CD4-positive, alpha-beta T cell (primary cell): ENCODE measurements at regions not wholly inside any gene's neighbourhood (a gene's known extent, or its start where the extent isn't known, plus 50 kb on each side); places are given as distances from the start of the nearest gene placed in this dataset.
"Not testable (repeated sequence)": the region's sequence is repeated elsewhere in the genome, so short reads cannot be mapped to it uniquely, and the experiment has no call there.

Source experiments
- ATAC-seq: fragments of 200-7000 bp; cut with Tn5 transposase; one replicate; pipeline ENCODE4 v1.10.0; 2022; ENCODE audit warnings: mild to moderate bottlenecking; ENCODE audit not compliant: poor library complexity
- CTCF ChIA-PET: fragments of 350-600 bp; sonication (Branson Sonifier 250); formaldehyde crosslinking; loops from one replicate; lab custom pipeline; 2021; ENCODE audit warnings: antibody characterized with exemption, inconsistent platforms; lab: Charles Lee
- POLR2A ChIA-PET: fragments of 350-600 bp; sonication (Branson Sonifier 250); formaldehyde crosslinking; loops from one replicate; lab custom pipeline; 2021; ENCODE audit warnings: antibody characterized with exemption, inconsistent platforms; lab: Charles Lee
- DNase-seq, 14 experiments: peaks; one replicate each; pipeline ENCODE4 v3.0.0-alpha.2; 2013 to 2020; ENCODE audit warnings: mixed read lengths in 2 of 14
- H3K27ac ChIP-seq, 2 donors: one replicate each; pipeline versions ENCODE4 v1.5.1 to v1.7.0; 2013; ENCODE audit warnings: low read length in 2 of 2, low read depth in 1 of 2, mild to moderate bottlenecking in 1 of 2
- H3K27me3 ChIP-seq, 2 experiments: 1 replicate in 1 of 2; 2 replicates in 1 of 2; pipeline versions ENCODE4 v1.6.1 to v1.7.0; 2013; ENCODE audit warnings: low read length in 2 of 2, control low read depth in 1 of 2, mild to moderate bottlenecking in 1 of 2, moderate library complexity in 1 of 2; ENCODE audit not compliant: insufficient read depth in 2 of 2, control insufficient read depth in 1 of 2
- H3K36me3 ChIP-seq: one replicate; pipeline ENCODE4 v1.6.1; 2013; ENCODE audit warnings: low read length, control low read depth; ENCODE audit not compliant: insufficient read depth
- H3K4me1 ChIP-seq: one replicate; pipeline ENCODE4 v1.6.1; 2013; ENCODE audit warnings: low read length, control low read depth; ENCODE audit not compliant: insufficient read depth
- H3K4me3 ChIP-seq: one replicate; pipeline ENCODE4 v1.5.1; 2013; ENCODE audit warnings: mild to moderate bottlenecking, low read length, moderate library complexity
- H3K9me3 ChIP-seq, 2 experiments: 1 replicate in 1 of 2; 2 replicates in 1 of 2; pipeline versions ENCODE4 v1.6.1 to v1.7.0; 2013; ENCODE audit warnings: low read length in 2 of 2, mild to moderate bottlenecking in 2 of 2, control low read depth in 1 of 2, moderate library complexity in 1 of 2; ENCODE audit not compliant: control insufficient read depth in 1 of 2, insufficient read depth in 1 of 2
- H3K27ac Mint-ChIP-seq: one replicate; pipeline ENCODE4 v1.8.0; 2020; ENCODE audit warnings: mixed read lengths
- H3K27me3 Mint-ChIP-seq: one replicate; pipeline ENCODE4 v1.8.0; 2021; ENCODE audit warnings: mixed read lengths
- H3K36me3 Mint-ChIP-seq: one replicate; pipeline ENCODE4 v1.8.0; 2021; ENCODE audit warnings: low read depth, mixed read lengths
- H3K4me1 Mint-ChIP-seq: one replicate; pipeline ENCODE4 v1.8.0; 2021; ENCODE audit warnings: low read depth, mixed read lengths
- H3K4me3 Mint-ChIP-seq: one replicate; pipeline ENCODE4 v1.8.0; 2020; ENCODE audit warnings: mild to moderate bottlenecking, mixed read lengths
- H3K9me3 Mint-ChIP-seq: one replicate; pipeline ENCODE4 v1.8.0; 2020; ENCODE audit warnings: mixed read lengths
- intact Hi-C, 2 experiments: fragments of 100-400 bp; cut with DNase I in 1 of 2; cut with micrococcal nuclease in 1 of 2; formaldehyde crosslinking; loops; one replicate each; pipeline versions ENCODE4 v1.15.1 to v1.9.0; 2023 to 2025; cut with DNase I, micrococcal nuclease

- DNase-seq, intact Hi-C loops, POLR2A ChIA-PET, H3K4me1 Mint-ChIP-seq, H3K4me3 Mint-ChIP-seq, H3K27me3 Mint-ChIP-seq, CTCF ChIA-PET, H3K27ac ChIP-seq, ATAC-seq, H3K36me3 ChIP-seq, H3K4me3 ChIP-seq, H3K36me3 Mint-ChIP-seq, H3K9me3 Mint-ChIP-seq, H3K27ac Mint-ChIP-seq, H3K27me3 ChIP-seq, H3K4me1 ChIP-seq: not testable (repeated sequence)
- peaks cover 0 to 36% of the 10 kb centered on the region in 2 experiments for H3K9me3 ChIP-seq
Observed at GRCh38 chr2:91846388-91846787, 3024.8 kb upstream of the TEKT4 start.

DNA sequence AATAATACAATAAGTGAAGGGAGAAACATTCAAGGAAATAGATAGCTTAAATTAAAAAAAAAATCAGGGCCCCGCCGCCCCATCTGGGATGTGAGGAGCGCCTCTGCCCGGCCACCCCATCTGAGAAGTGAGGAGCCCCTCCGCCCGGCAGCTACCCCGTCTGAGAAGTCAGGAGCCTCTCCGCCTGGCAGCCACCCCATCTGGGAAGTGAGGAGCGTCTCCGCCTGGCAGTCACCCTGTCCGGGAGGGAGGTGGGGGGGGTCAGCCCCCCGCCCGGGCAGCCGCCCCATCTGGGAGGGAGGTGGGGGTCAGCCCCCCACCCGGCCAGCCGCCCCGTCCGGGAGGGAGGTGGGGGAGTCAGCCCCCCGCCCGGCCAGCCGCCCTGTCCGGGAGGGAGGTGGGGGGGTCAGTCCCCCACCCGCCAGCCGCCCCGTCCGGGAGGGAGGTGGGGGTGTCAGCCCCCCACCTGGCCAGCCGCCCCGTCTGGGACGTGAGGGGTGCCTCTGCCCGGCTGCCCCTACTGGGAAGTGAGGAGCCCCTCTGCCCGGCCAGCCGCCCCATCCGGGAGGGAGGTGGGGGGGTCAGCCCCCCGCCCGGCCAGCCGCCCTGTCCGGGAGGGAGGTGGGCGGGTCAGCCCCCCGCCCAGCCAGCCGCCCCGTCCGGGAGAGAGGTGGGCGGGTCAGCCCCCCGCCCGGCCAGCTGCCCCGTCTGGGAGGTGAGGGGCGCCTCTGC, 3019.4 kb upstream of the TEKT4 start:
- H3K27ac ChIP-seq, CTCF ChIA-PET, intact Hi-C loops: not testable (repeated sequence)

DNA sequence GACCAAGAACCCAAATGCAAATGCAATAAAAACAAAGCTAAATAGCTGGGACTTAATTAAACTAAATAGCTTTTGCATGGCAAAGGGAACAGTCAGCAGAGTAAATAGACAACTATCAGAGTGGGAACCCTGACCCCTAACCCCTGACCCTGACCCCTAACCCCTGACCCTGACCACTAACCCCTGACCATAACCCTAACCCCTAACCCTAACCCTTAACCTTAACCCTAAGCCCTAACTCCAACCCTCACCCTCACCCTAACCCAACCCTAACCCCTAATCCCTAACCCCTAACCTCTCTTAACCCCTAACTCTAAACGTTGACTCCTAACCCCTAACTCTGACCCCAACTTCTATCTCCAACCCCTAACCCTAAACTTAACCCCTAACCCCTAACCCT, 3014.3 kb upstream of the TEKT4 start:
- DNase-seq, CTCF ChIA-PET, H3K9me3 Mint-ChIP-seq, H3K4me3 Mint-ChIP-seq, intact Hi-C loops, ATAC-seq, H3K27me3 ChIP-seq, H3K36me3 ChIP-seq, H3K4me1 Mint-ChIP-seq, H3K27ac ChIP-seq, H3K27ac Mint-ChIP-seq, H3K4me1 ChIP-seq, H3K27me3 Mint-ChIP-seq, POLR2A ChIA-PET, H3K4me3 ChIP-seq, H3K36me3 Mint-ChIP-seq: not testable (repeated sequence)
- H3K9me3 ChIP-seq: peaks cover 0 to 11% of the 10 kb centered on the region in 2 experiments

More for the DNA sequence above, 3019.4 kb upstream of the TEKT4 start:
- H3K9me3 Mint-ChIP-seq, H3K4me1 Mint-ChIP-seq, H3K27me3 Mint-ChIP-seq, H3K4me3 Mint-ChIP-seq, H3K4me1 ChIP-seq, H3K4me3 ChIP-seq, ATAC-seq, H3K27ac Mint-ChIP-seq, H3K36me3 ChIP-seq, H3K36me3 Mint-ChIP-seq, DNase-seq, H3K27me3 ChIP-seq, H3K9me3 ChIP-seq, POLR2A ChIA-PET: not testable (repeated sequence)

DNA sequence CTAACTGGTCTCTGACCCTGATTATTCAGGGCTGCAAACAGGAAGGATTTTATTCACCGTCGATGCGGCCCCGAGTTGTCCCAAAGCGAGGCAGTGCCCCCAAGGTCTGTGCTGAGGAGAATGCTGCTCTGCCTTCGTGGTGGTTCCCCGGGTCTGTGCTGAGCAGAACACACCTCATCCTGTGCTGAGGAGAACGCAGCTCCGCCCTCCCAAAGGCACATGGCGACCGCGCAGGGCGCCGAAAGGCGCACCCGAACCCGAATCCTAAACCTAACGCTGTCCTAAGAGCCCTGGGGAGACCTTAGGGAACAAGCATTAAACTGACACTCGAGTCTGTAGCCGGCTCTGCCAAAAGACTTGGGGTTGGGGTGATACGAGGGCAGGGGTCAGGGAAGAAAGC, 3013.5 kb upstream of the TEKT4 start:
- peaks cover 0 to 11% of the 10 kb centered on the region in 2 experiments for H3K9me3 ChIP-seq
- ATAC-seq, intact Hi-C loops, H3K9me3 Mint-ChIP-seq, H3K4me3 ChIP-seq, H3K4me1 ChIP-seq, DNase-seq, CTCF ChIA-PET, H3K36me3 Mint-ChIP-seq, H3K4me1 Mint-ChIP-seq, H3K27ac Mint-ChIP-seq, H3K4me3 Mint-ChIP-seq, POLR2A ChIA-PET, H3K36me3 ChIP-seq, H3K27ac ChIP-seq, H3K27me3 ChIP-seq, H3K27me3 Mint-ChIP-seq: not testable (repeated sequence)

DNA sequence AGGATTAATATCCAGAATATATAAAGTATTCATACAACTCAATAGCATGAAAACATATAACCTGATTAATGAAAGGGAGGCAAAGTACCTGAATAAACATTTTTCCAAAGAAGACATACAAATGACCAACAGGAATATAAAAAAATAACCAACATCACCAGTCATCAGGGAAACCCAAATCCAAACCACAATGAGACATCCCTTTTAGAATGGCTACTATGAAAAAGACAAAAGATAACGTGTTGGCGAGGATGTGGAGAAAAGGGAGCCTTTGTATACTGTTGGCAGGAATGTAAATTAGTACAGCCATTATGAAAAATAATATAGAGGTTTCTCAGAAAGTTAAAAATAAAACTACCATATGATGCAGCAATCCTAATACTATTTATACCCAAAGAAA, 2999.5 kb upstream of the TEKT4 start:
- H3K9me3 Mint-ChIP-seq, H3K9me3 ChIP-seq, POLR2A ChIA-PET, DNase-seq, H3K36me3 ChIP-seq, H3K4me3 ChIP-seq, H3K27me3 Mint-ChIP-seq, H3K27ac Mint-ChIP-seq, CTCF ChIA-PET, H3K4me3 Mint-ChIP-seq, intact Hi-C loops, H3K4me1 ChIP-seq, H3K36me3 Mint-ChIP-seq, H3K27me3 ChIP-seq, H3K27ac ChIP-seq, H3K4me1 Mint-ChIP-seq, ATAC-seq: not testable (repeated sequence)

GRCh38 chr2:91873416-91873815, 2997.8 kb upstream of the TEKT4 start:
- H3K27ac Mint-ChIP-seq, H3K4me1 ChIP-seq, H3K4me3 Mint-ChIP-seq, H3K27me3 ChIP-seq, H3K36me3 ChIP-seq, ATAC-seq, H3K36me3 Mint-ChIP-seq, H3K4me1 Mint-ChIP-seq, intact Hi-C loops, POLR2A ChIA-PET, H3K27me3 Mint-ChIP-seq, H3K9me3 ChIP-seq, CTCF ChIA-PET, DNase-seq, H3K27ac ChIP-seq, H3K9me3 Mint-ChIP-seq, H3K4me3 ChIP-seq: not testable (repeated sequence)

GRCh38 chr2:91877658-91878210, 2993.5 kb upstream of the TEKT4 start:
- H3K27me3 ChIP-seq, DNase-seq, CTCF ChIA-PET, H3K9me3 ChIP-seq, H3K36me3 ChIP-seq, intact Hi-C loops, H3K9me3 Mint-ChIP-seq, H3K27ac Mint-ChIP-seq, ATAC-seq, H3K4me3 ChIP-seq, H3K27ac ChIP-seq, H3K4me3 Mint-ChIP-seq, POLR2A ChIA-PET, H3K36me3 Mint-ChIP-seq, H3K4me1 Mint-ChIP-seq, H3K27me3 Mint-ChIP-seq, H3K4me1 ChIP-seq: not testable (repeated sequence)
